MG63 (cell line): ENCODE measurements at regions not wholly inside any gene's neighbourhood (a gene's known extent, or its start where the extent isn't known, plus 50 kb on each side); places are given as distances from the start of the nearest gene placed in this dataset.
A peak's percentile ranks its signal among the peaks of the same experiment; 100 is the strongest.
"Not testable (repeated sequence)": the region's sequence is repeated elsewhere in the genome, so short reads cannot be mapped to it uniquely, and the experiment has no call there.

Experiments used
- DNase-seq: peaks from one replicate; pipeline ENCODE4 v3.0.0-alpha.2; 2020
- H3K27me3 ChIP-seq: fragments of 250-450 bp; sonication (Bioruptor Pico); 2 replicates; pipeline ENCODE4 v1.5.1; 2020; ENCODE audit warnings: mild to moderate bottlenecking, moderate library complexity
- H3K36me3 ChIP-seq: fragments of 250-450 bp; sonication (Bioruptor Pico); 2 replicates; pipeline ENCODE4 v1.5.1; 2020; ENCODE audit warnings: mild to moderate bottlenecking, moderate library complexity
- H3K4me3 ChIP-seq: fragments of 250-450 bp; sonication (Bioruptor Pico); 2 replicates; pipeline ENCODE4 v1.5.1; 2020; ENCODE audit warnings: mild to moderate bottlenecking, moderate library complexity
- H3K9me3 ChIP-seq: fragments of 250-450 bp; sonication (Bioruptor Pico); 2 replicates; pipeline ENCODE4 v1.5.1; 2020; ENCODE audit warnings: mild to moderate bottlenecking, moderate library complexity

DNA sequence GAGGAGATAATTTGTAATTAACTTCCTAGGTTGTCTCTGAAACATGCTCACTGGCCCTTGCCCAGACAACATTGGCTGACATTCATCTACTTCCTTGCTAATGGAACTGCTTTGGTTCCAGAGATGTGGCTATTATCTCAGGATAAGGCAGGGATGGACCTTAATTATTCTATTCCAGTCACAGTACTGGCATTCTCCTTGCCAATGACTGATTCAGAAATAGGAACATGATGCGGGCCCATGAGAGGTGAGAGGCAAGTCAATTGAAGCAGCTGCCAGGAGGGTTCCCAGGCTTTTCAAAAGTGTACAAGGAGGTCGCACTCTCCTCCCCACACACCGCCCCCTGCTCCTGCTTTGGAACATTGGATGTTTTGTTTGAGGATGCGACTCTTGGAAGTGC is 109.6 kb upstream of the DGKB start:
- H3K4me3 ChIP-seq, result no peak overlapping the region
- DNase-seq, result no peak

DNA sequence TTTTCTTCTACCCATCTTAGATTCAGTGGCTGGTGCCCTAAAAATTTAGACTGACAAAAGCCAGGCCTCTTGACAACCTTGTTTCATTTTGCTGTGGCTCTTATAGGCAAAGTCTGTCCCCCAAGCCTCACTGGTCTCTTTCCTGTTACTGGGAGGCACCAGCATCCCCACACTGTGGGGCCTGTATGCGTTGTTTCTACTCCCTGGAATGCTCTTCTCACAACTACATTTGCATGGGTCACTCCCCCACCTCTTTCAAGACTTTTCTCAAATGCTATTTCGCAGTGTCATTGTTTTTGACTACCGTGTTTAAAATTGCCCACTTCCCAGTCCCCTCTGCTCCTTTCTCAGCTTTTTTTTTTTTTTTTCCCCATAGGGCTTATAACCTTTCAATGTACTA is 108.7 kb upstream of the DGKB start:
- Histone ChIP-seq H3K4me3 (no peak overlapping the region), H3K36me3 (no peaks in the 10 kb centered on the region), H3K27me3 (no peaks in the 10 kb centered on the region), H3K9me3 (no peaks in the 10 kb centered on the region)
- DNase-seq, result no peak

More for the DNA sequence above, 109.6 kb upstream of the DGKB start:
- Histone ChIP-seq H3K9me3 (no peaks in the 10 kb centered on the region), H3K36me3 (no peaks in the 10 kb centered on the region), H3K27me3 (no peaks in the 10 kb centered on the region)

- H3K4me3 ChIP-seq, result no peak overlapping the region
- DNase-seq, result peak; percentile 6
- H3K36me3 ChIP-seq, result no peaks in the 10 kb centered on the region
- no peaks in the 10 kb centered on the region for H3K9me3 ChIP-seq
- H3K27me3 ChIP-seq, result no peaks in the 10 kb centered on the region
Measured at GRCh38 chr7:15007507-15007906, 105.0 kb upstream of the DGKB start.

GRCh38 chr7:15005672-15006071 is 103.1 kb upstream of the DGKB start:
- Histone ChIP-seq H3K36me3 (no peaks in the 10 kb centered on the region), H3K27me3 (no peaks in the 10 kb centered on the region), H3K4me3 (no peak overlapping the region), H3K9me3 (no peaks in the 10 kb centered on the region)
- DNase-seq, result no peak

GRCh38 chr7:15000157-15000556 is 97.6 kb upstream of the DGKB start:
- Histone ChIP-seq H3K4me3 (no peak overlapping the region), H3K27me3 (no peaks in the 10 kb centered on the region), H3K9me3 (no peaks in the 10 kb centered on the region), H3K36me3 (no peaks in the 10 kb centered on the region)
- no peak for DNase-seq

DNA sequence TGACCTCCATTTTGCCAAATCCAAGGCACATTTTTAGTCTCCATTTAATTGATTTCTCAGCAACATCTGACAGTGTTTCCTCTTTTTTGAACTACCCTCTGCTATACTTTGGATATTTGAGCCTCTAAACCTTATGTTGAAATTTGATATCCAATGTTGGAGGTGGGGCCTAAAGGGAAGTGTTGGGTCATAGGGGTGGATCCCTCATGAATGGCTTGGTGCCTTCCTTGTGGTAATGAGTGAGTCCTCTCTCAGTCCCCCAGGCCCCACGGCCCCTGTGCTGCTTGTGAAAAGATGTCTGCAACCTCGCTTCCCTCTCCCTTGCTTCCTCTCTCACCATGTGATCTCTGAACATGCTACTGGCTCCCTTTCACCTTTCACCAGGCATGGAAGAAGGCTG is 96.8 kb upstream of the DGKB start:
- no peak overlapping the region for H3K4me3 ChIP-seq
- DNase-seq, result no peak

GRCh38 chr7:14995774-14996173 is 93.2 kb upstream of the DGKB start:
- Histone ChIP-seq H3K27me3 (no peaks in the 10 kb centered on the region), H3K9me3 (no peaks in the 10 kb centered on the region), H3K4me3 (no peak overlapping the region), H3K36me3 (no peaks in the 10 kb centered on the region)
- no peak for DNase-seq

More for the DNA sequence above, 96.8 kb upstream of the DGKB start:
- no peaks in the 10 kb centered on the region for H3K36me3 ChIP-seq
- H3K9me3 ChIP-seq, result no peaks in the 10 kb centered on the region
- no peaks in the 10 kb centered on the region for H3K27me3 ChIP-seq

DNA sequence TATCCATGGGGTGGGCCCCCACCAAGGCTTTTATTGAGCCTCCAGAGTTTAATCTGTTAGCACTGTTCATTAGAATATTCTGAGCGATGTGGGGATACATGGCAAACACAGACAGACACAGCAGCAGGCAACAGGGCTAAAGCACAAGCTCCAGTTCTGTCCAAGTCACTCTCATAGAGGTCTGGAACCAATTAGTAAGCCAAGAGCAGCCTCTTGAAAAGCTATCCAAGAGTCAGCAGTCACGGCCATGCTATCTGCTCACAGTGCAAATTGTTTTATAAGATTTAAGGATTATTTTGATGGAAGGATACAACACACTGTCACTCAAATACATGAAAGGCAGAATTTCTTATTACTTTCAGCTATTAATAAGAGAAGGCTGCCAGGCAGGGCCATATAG is 86.4 kb upstream of the DGKB start:
- no peaks in the 10 kb centered on the region for H3K9me3 ChIP-seq
- no peak overlapping the region for H3K4me3 ChIP-seq
- no peak for DNase-seq

DNA sequence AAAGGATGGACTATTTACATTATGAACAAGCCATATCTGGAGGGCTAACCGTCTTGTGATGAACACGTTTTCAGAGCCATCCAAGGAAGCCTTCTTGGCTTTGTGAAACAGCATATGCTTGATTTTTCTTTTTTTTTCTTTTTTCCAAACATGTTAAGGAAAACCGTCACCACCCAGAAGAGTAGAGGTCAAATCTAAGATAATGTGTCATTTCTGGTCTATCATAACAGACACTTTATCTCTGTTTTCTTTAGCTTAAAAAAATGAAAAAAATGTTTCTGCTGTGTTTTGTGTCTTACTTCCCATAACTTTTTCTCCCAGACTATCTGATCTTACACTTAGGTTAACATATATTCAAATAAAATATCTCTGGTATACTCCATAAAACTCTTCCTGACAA is 76.1 kb upstream of the DGKB start:
- Histone ChIP-seq H3K36me3 (no peaks in the 10 kb centered on the region), H3K4me3 (no peak overlapping the region), H3K9me3 (no peaks in the 10 kb centered on the region), H3K27me3 (no peaks in the 10 kb centered on the region)
- DNase-seq, result no peak

More for the DNA sequence above, 86.4 kb upstream of the DGKB start:
- Histone ChIP-seq H3K27me3 (no peaks in the 10 kb centered on the region), H3K36me3 (no peaks in the 10 kb centered on the region)

GRCh38 chr7:14974688-14975087 is 72.1 kb upstream of the DGKB start:
- no peaks in the 10 kb centered on the region for H3K9me3 ChIP-seq
- no peak for DNase-seq
- no peaks in the 10 kb centered on the region for H3K36me3 ChIP-seq
- H3K4me3 ChIP-seq, result no peak overlapping the region
- H3K27me3 ChIP-seq, result no peaks in the 10 kb centered on the region

- no peak for DNase-seq
- no peaks in the 10 kb centered on the region for H3K36me3 ChIP-seq
Measured at GRCh38 chr7:14973712-14974428, 71.3 kb upstream of the DGKB start.

DNA sequence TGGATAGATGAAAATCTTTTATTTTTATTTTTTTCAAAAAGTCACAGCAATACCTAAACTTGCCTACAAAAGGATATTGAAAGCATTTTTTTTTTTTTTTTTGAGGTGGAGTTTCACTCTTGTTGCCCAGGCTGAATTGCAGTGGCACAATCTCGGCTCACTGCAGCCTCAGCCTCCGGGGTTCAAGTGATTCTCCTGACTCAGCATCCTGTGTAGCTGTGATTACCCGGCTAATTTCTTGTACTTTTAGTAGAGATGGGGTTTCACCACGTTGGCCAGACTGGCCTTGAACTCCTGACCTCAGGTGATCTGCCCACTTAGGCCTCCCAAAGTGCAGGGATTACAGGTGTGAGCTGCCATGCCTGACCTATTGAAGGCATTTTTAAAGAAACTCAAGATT is 69.1 kb upstream of the DGKB start:
- peak; percentile 4 for DNase-seq
- not testable (repeated sequence) for H3K36me3 ChIP-seq, H3K27me3 ChIP-seq, H3K9me3 ChIP-seq
- H3K4me3 ChIP-seq, result peak overlapping the region; percentile 29

More at GRCh38 chr7:14973712-14974428, 71.3 kb upstream of the DGKB start:
- H3K9me3 ChIP-seq, result no peaks in the 10 kb centered on the region
- no peaks in the 10 kb centered on the region for H3K27me3 ChIP-seq
- no peak overlapping the region for H3K4me3 ChIP-seq

DNA sequence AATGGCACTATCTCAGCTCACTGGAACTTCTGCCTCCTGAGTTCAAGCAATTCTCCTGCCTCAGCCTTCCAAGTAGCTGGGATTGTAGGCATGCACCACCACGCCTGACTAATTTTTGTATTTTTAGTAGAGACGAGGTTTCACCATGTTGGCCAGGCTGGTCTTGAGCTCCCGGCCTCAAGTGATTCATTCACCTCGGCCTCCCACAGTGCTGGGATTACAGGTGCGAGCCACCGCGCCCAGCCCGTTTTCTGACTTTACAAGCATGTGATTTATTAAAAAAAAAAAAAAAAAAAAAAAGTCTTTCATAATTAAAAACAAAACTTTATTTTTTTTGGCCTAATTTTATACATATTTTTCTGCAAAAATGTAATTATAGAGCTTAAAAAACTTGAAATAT is 64.8 kb upstream of the DGKB start:
- not testable (repeated sequence) for H3K27me3 ChIP-seq, H3K4me3 ChIP-seq, DNase-seq, H3K36me3 ChIP-seq, H3K9me3 ChIP-seq

DNA sequence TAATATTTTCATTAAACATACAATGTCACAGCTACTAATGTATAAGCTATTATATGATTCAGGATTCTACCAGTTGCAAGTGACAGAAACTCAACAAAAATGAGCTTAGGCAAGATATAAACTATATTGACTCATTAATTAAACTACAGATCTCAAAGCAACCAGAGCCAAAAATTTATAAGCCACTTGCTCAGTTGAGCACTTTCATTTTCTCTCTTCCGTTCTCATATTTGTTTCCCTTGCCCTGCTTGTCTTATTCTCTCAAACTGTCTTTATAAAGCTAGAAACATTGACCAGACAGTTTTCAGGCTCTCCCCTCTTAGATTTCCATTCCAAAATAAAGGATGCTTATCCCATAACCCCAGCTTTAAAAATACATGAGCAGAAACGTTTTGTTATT is 60.2 kb upstream of the DGKB start:
- no peak for DNase-seq
- H3K9me3 ChIP-seq, result no peaks in the 10 kb centered on the region
- no peaks in the 10 kb centered on the region for H3K36me3 ChIP-seq
- peak overlapping the region; percentile 25 for H3K4me3 ChIP-seq
- no peaks in the 10 kb centered on the region for H3K27me3 ChIP-seq

- no peaks in the 10 kb centered on the region for H3K36me3 ChIP-seq
- no peaks in the 10 kb centered on the region for H3K27me3 ChIP-seq
- no peak overlapping the region for H3K4me3 ChIP-seq
- no peaks in the 10 kb centered on the region for H3K9me3 ChIP-seq
- DNase-seq, result no peak
Measured at GRCh38 chr7:14960721-14961120, 58.2 kb upstream of the DGKB start.

DNA sequence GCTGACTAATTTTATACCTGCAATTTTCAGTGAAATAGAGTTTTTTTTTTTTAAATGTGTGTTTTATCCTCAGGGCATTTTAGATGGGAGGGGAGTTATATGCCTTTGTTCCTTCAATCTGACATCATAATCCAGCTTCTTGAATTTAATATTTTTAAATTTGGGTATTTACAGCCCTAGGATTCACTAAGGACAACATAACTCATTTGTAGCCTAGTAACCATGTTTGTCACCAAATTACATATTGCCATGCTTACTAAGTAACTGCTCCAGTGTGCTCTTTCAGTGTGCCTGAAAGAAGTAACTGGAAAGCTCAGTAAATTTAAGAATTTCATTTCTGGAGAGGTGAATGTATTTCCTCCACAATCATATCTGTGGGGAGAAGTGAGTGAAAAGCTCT is 56.8 kb upstream of the DGKB start:
- no peak for DNase-seq
- Histone ChIP-seq H3K36me3 (no peaks in the 10 kb centered on the region), H3K27me3 (no peaks in the 10 kb centered on the region), H3K4me3 (no peak overlapping the region), H3K9me3 (no peaks in the 10 kb centered on the region)

- Histone ChIP-seq H3K36me3 (no peaks in the 10 kb centered on the region), H3K9me3 (no peaks in the 10 kb centered on the region; the same call in 1 of the 2 replicates), H3K4me3 (no peak overlapping the region), H3K27me3 (no peaks in the 10 kb centered on the region)
- DNase-seq, result no peak
Measured at GRCh38 chr7:14954035-14954434, 51.5 kb upstream of the DGKB start.
